ENCODE measurements at regions not wholly inside any gene's neighbourhood (a gene's known extent, or its start where the extent isn't known, plus 50 kb on each side); places are given as distances from the start of the nearest gene placed in this dataset.

DNA sequence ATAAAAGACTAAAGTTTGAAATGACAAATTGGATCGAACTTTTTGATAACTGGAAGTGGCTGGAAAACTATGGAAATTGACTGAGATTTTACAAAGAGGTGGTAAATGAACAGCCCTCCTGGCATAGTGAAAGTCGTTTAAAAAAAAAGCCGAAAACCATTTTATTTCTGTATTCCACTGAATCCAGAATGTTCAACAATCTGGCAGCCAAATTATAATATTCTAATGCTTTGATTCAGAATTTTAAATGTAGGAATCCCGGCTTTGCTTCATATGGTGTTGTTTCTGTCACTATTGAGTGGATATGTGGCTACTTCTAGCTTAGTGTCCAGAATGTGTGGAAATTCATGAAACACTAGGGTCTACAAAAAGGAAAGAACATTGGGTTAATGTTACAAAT lies 208.9 kb upstream of the DCBLD2 start:
- TF ChIP-seq CTCF (IDR thresholded peaks at IDR 0.05) (no peak), POLR2A (IDR thresholded peaks at IDR 0.05) (no peak)

Data from esophagus squamous epithelium (tissue), 4 donors.